Lower leg skin (tissue), 3 donors: ENCODE measurements at regions not wholly inside any gene's neighbourhood (a gene's known extent, or its start where the extent isn't known, plus 50 kb on each side); places are given as distances from the start of the nearest gene placed in this dataset.

Experiments used
- POLR2A ChIP-seq, 2 donors: fragments of 450-650 bp; IDR thresholded peaks; one replicate each; pipeline ENCODE4 v1.6.1; 2016 to 2017; ENCODE audit warnings: antibody characterized with exemption in 2 of 2, mild to moderate bottlenecking in 1 of 2, moderate library complexity in 1 of 2
- TF ChIP-seq, protein P1 (sequence below), 3 donors: fragments of 450-650 bp; IDR thresholded peaks; one replicate each; pipeline ENCODE4 v1.5.1; 2016; ENCODE audit warnings: antibody characterized with exemption in 3 of 3, mild to moderate bottlenecking in 3 of 3, moderate library complexity in 2 of 3

DNA sequence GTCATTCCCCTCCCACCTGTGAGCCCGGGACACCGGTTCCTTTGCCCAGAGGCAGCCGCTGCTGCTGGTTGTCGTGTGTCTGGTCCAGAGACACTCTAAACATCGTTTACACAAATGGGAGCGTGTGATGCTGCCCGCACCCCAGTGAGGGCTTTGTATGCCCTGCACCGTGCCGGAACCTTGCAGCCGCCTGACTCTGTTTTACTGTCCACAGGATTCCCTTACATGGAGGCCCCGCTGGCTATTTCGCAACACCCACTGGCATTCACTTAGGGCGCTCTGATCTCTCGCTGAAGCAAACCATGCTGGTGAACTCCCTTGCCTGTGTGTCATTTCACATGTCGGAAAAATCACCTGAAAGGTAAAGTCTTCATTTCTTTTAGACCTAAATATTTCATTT, 100.8 kb upstream of the SLC6A6 start:
- TF ChIP-seq, protein P1, sequence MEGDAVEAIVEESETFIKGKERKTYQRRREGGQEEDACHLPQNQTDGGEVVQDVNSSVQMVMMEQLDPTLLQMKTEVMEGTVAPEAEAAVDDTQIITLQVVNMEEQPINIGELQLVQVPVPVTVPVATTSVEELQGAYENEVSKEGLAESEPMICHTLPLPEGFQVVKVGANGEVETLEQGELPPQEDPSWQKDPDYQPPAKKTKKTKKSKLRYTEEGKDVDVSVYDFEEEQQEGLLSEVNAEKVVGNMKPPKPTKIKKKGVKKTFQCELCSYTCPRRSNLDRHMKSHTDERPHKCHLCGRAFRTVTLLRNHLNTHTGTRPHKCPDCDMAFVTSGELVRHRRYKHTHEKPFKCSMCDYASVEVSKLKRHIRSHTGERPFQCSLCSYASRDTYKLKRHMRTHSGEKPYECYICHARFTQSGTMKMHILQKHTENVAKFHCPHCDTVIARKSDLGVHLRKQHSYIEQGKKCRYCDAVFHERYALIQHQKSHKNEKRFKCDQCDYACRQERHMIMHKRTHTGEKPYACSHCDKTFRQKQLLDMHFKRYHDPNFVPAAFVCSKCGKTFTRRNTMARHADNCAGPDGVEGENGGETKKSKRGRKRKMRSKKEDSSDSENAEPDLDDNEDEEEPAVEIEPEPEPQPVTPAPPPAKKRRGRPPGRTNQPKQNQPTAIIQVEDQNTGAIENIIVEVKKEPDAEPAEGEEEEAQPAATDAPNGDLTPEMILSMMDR (IDR thresholded peaks at IDR 0.05), result no peak
- no peak for TF ChIP-seq POLR2A (IDR thresholded peaks at IDR 0.05)
